Mesendoderm (in vitro differentiated cells): ENCODE measurements at regions not wholly inside any gene's neighbourhood (a gene's known extent, or its start where the extent isn't known, plus 50 kb on each side); places are given as distances from the start of the nearest gene placed in this dataset.

Experiments used
- DNase-seq: peaks from one replicate; pipeline ENCODE4 v3.0.0; 2013
- H2AK5ac ChIP-seq: 2 replicates; pipeline ENCODE4 v1.6.1; 2013; ENCODE audit warnings: low read length, inconsistent platforms
- H2BK120ac ChIP-seq: 2 replicates; pipeline ENCODE4 v1.6.1; 2013; ENCODE audit warnings: low read depth, mild to moderate bottlenecking, low read length, moderate library complexity, mixed read lengths
- H2BK15ac ChIP-seq: replicated peaks from 2 replicates; pipeline ENCODE4 v1.6.1; 2013; ENCODE audit warnings: low read depth, mild to moderate bottlenecking, moderate library complexity
- H2BK5ac ChIP-seq: 2 replicates; pipeline ENCODE4 v1.6.1; 2013; ENCODE audit warnings: low read length, inconsistent platforms
- H3K18ac ChIP-seq: 2 replicates; pipeline ENCODE4 v1.6.1; 2013; ENCODE audit warnings: mild to moderate bottlenecking, low read length, mixed read lengths
- H3K23ac ChIP-seq: one replicate; pipeline ENCODE4 v1.6.1; 2013; ENCODE audit warnings: low read length
- H3K27ac ChIP-seq: 2 replicates; pipeline ENCODE4 v1.5.1; 2013; ENCODE audit warnings: low read depth, mild to moderate bottlenecking, inconsistent platforms, low read length, moderate library complexity
- H3K27me3 ChIP-seq: 2 replicates; pipeline ENCODE4 v1.6.1; 2013; ENCODE audit warnings: low read length, control low read depth, mild to moderate bottlenecking, inconsistent platforms; ENCODE audit not compliant: insufficient read depth, poor library complexity
- H3K36me3 ChIP-seq: 2 replicates; pipeline ENCODE4 v1.6.1; 2013; ENCODE audit warnings: low read length, inconsistent platforms; ENCODE audit not compliant: control insufficient read depth, insufficient read depth
- H3K4ac ChIP-seq: one replicate; pipeline ENCODE4 v1.6.1; 2013; ENCODE audit warnings: low read depth, mild to moderate bottlenecking, low read length, moderate library complexity
- H3K4me1 ChIP-seq: 2 replicates; pipeline ENCODE4 v1.6.1; 2013; ENCODE audit warnings: low read depth, low read length, inconsistent platforms; ENCODE audit not compliant: control insufficient read depth
- H3K4me2 ChIP-seq: 2 replicates; pipeline ENCODE4 v1.6.1; 2013; ENCODE audit warnings: low read length
- H3K4me3 ChIP-seq: 2 replicates; pipeline ENCODE4 v1.5.1; 2013; ENCODE audit warnings: mild to moderate bottlenecking, low read length
- H3K56ac ChIP-seq: one replicate; pipeline ENCODE4 v1.6.1; 2013; ENCODE audit warnings: low read length
- H3K79me1 ChIP-seq: 2 replicates; pipeline ENCODE4 v1.6.1; 2013; ENCODE audit warnings: low read length, inconsistent platforms
- H3K79me2 ChIP-seq: 2 replicates; pipeline ENCODE4 v1.6.1; 2013; ENCODE audit warnings: mild to moderate bottlenecking, low read length; ENCODE audit not compliant: control insufficient read depth, insufficient read depth
- H3K9ac ChIP-seq: 2 replicates; pipeline ENCODE4 v1.6.1; 2013; ENCODE audit warnings: low read length, inconsistent platforms
- H4K5ac ChIP-seq: one replicate; pipeline ENCODE4 v1.6.1; 2013; ENCODE audit warnings: low read length
- H4K8ac ChIP-seq: one replicate; pipeline ENCODE4 v1.6.1; 2013; ENCODE audit warnings: low read depth, mild to moderate bottlenecking, control low read depth, low read length, moderate library complexity
- WGBS: extraction: QIAGEN DNeasy Blood & Tissue Kit; methylation state at CpG from one replicate; pipeline ENCODE4 v1.1.7; 2013; ENCODE audit warnings: low lambda C conversion rate, missing lambda C conversion rate; ENCODE audit not compliant: insufficient coverage; ENCODE audit errors: extremely low coverage; 5-methylcytosine and 5-hydroxymethylcytosine counted together

GRCh38 chr10:81127931-81128330 lies 590.2 kb downstream of the SH2D4B start:
- Histone ChIP-seq H3K4me1 (no peaks in the 10 kb centered on the region), H4K5ac (no peak overlapping the region), H3K27ac (no peak overlapping the region), H4K8ac (no peak overlapping the region), H3K18ac (no peak overlapping the region), H2AK5ac (no peak overlapping the region), H3K4me3 (no peak overlapping the region), H3K27me3 (no peaks in the 10 kb centered on the region), H2BK120ac (no peak overlapping the region), H3K79me1 (no peaks in the 10 kb centered on the region), H2BK15ac (no peak overlapping the region), H3K9ac (no peak overlapping the region), H2BK5ac (no peak overlapping the region), H3K23ac (no peak overlapping the region), H3K4me2 (no peak overlapping the region), H3K79me2 (no peaks in the 10 kb centered on the region), H3K36me3 (no peaks in the 10 kb centered on the region), H3K4ac (no peak overlapping the region), H3K56ac (no peak overlapping the region)
- DNase-seq, result no peak
- WGBS, result no CpG with 5 or more reads among the region's 3 CpGs

- H3K18ac ChIP-seq, result no peak overlapping the region
- H3K23ac ChIP-seq, result no peak overlapping the region
- no peak overlapping the region for H3K4ac ChIP-seq
- no peak overlapping the region for H3K9ac ChIP-seq
- no peak overlapping the region for H4K5ac ChIP-seq
- H2BK15ac ChIP-seq, result no peak overlapping the region
- DNase-seq, result no peak
- no peak overlapping the region for H3K4me3 ChIP-seq
- H2BK5ac ChIP-seq, result no peak overlapping the region
- H3K79me1 ChIP-seq, result no peaks in the 10 kb centered on the region
- no peak overlapping the region for H3K4me2 ChIP-seq
- H2BK120ac ChIP-seq, result no peak overlapping the region
- H3K36me3 ChIP-seq, result no peaks in the 10 kb centered on the region
- no peak overlapping the region for H3K27ac ChIP-seq
- H3K4me1 ChIP-seq, result no peaks in the 10 kb centered on the region
- H3K27me3 ChIP-seq, result no peaks in the 10 kb centered on the region
- no CpG with 5 or more reads among the region's 2 CpGs for WGBS
- no peaks in the 10 kb centered on the region for H3K79me2 ChIP-seq
- no peak overlapping the region for H2AK5ac ChIP-seq
- no peak overlapping the region for H3K56ac ChIP-seq
- no peak overlapping the region for H4K8ac ChIP-seq
Measured at GRCh38 chr10:81130014-81130413, 592.3 kb downstream of the SH2D4B start.

- Histone ChIP-seq H3K79me2 (no peaks in the 10 kb centered on the region), H4K5ac (no peak overlapping the region), H4K8ac (no peak overlapping the region), H3K9ac (no peak overlapping the region), H3K36me3 (no peaks in the 10 kb centered on the region), H3K56ac (no peak overlapping the region), H3K27ac (no peak overlapping the region), H3K23ac (no peak overlapping the region), H3K27me3 (no peaks in the 10 kb centered on the region), H3K79me1 (no peaks in the 10 kb centered on the region), H3K4ac (no peak overlapping the region), H3K4me3 (no peak overlapping the region), H3K4me2 (no peak overlapping the region), H3K18ac (no peak overlapping the region), H2BK5ac (no peak overlapping the region), H2AK5ac (no peak overlapping the region), H2BK15ac (no peak overlapping the region), H2BK120ac (no peak overlapping the region), H3K4me1 (no peaks in the 10 kb centered on the region)
- no CpG with 5 or more reads among the region's 3 CpGs for WGBS
- DNase-seq, result no peak
Measured at GRCh38 chr10:81135851-81136250, 598.1 kb downstream of the SH2D4B start.

- no peak overlapping the region for H2BK5ac ChIP-seq
- no peaks in the 10 kb centered on the region for H3K4me1 ChIP-seq
- no peaks in the 10 kb centered on the region for H3K79me1 ChIP-seq
- no peak overlapping the region for H4K8ac ChIP-seq
- no peaks in the 10 kb centered on the region for H3K36me3 ChIP-seq
- H3K18ac ChIP-seq, result no peak overlapping the region
- H3K27me3 ChIP-seq, result no peaks in the 10 kb centered on the region
- no peak overlapping the region for H3K4ac ChIP-seq
- WGBS, result no CpG with 5 or more reads among the region's 2 CpGs
- no peaks in the 10 kb centered on the region for H3K79me2 ChIP-seq
- H3K4me2 ChIP-seq, result no peak overlapping the region
- no peak overlapping the region for H2BK15ac ChIP-seq
- H3K9ac ChIP-seq, result no peak overlapping the region
- no peak overlapping the region for H3K23ac ChIP-seq
- no peak overlapping the region for H3K4me3 ChIP-seq
- no peak for DNase-seq
- H2AK5ac ChIP-seq, result no peak overlapping the region
- no peak overlapping the region for H3K56ac ChIP-seq
- H2BK120ac ChIP-seq, result no peak overlapping the region
- H4K5ac ChIP-seq, result no peak overlapping the region
- no peak overlapping the region for H3K27ac ChIP-seq
Measured at GRCh38 chr10:81136261-81136660, 598.6 kb downstream of the SH2D4B start.

- Histone ChIP-seq H3K23ac (no peak overlapping the region), H3K18ac (no peak overlapping the region), H2BK15ac (no peak overlapping the region), H2BK5ac (no peak overlapping the region), H3K56ac (no peak overlapping the region), H3K79me1 (no peaks in the 10 kb centered on the region), H3K27ac (no peak overlapping the region), H2AK5ac (no peak overlapping the region), H3K4me1 (no peaks in the 10 kb centered on the region), H3K9ac (no peak overlapping the region), H3K4me3 (no peak overlapping the region), H3K79me2 (no peaks in the 10 kb centered on the region), H3K4me2 (no peak overlapping the region), H3K36me3 (no peaks in the 10 kb centered on the region), H4K5ac (no peak overlapping the region), H3K27me3 (no peaks in the 10 kb centered on the region), H4K8ac (no peak overlapping the region), H3K4ac (no peak overlapping the region), H2BK120ac (no peak overlapping the region)
- no CpG with 5 or more reads among the region's 8 CpGs for WGBS
- no peak for DNase-seq
Measured at GRCh38 chr10:81145975-81146374, 608.3 kb downstream of the SH2D4B start.

- Histone ChIP-seq H3K27me3 (no peaks in the 10 kb centered on the region), H3K4me1 (no peaks in the 10 kb centered on the region), H2BK5ac (no peak overlapping the region), H3K79me2 (no peaks in the 10 kb centered on the region), H2BK15ac (no peak overlapping the region), H3K9ac (no peak overlapping the region), H3K23ac (no peak overlapping the region), H2AK5ac (no peak overlapping the region), H3K36me3 (no peaks in the 10 kb centered on the region), H2BK120ac (no peak overlapping the region), H3K4ac (no peak overlapping the region), H4K5ac (no peak overlapping the region), H3K4me2 (no peak overlapping the region), H3K56ac (no peak overlapping the region), H4K8ac (no peak overlapping the region), H3K18ac (no peak overlapping the region), H3K79me1 (no peaks in the 10 kb centered on the region), H3K27ac (no peak overlapping the region), H3K4me3 (no peak overlapping the region)
- no peak for DNase-seq
- WGBS, result no CpG with 5 or more reads among the region's 3 CpGs
Measured at GRCh38 chr10:81146436-81146835, 608.7 kb downstream of the SH2D4B start.
